GM12891 (cell line): ENCODE measurements at regions not wholly inside any gene's neighbourhood (a gene's known extent, or its start where the extent isn't known, plus 50 kb on each side); places are given as distances from the start of the nearest gene placed in this dataset.
"Not testable (repeated sequence)": the region's sequence is repeated elsewhere in the genome, so short reads cannot be mapped to it uniquely, and the experiment has no call there.

Experiments used
- DNase-seq: peaks from one replicate; pipeline ENCODE4 v3.0.0; 2011; ENCODE audit warnings: low spot score; ENCODE audit not compliant: insufficient read length
- FAIRE-seq: peaks from 2 replicates; lab custom pipeline; 2011; peaks lifted over from hg19 to GRCh38; lab: Jason Lieb, UNC
- PAX5 ChIP-seq: IDR thresholded peaks from 2 replicates; pipeline ENCODE4 v1.6.1; 2011; ENCODE audit warnings: low read length, moderate library complexity, mild to moderate bottlenecking; ENCODE audit not compliant: insufficient read depth, severe bottlenecking
- POLR2A ChIP-seq: IDR thresholded peaks from 2 replicates; pipeline ENCODE4 v1.6.1; 2011; ENCODE audit warnings: low read depth, low read length, control low read depth
- POLR2AphosphoS5 ChIP-seq: IDR thresholded peaks from 2 replicates; pipeline ENCODE4 v1.6.1; 2011; ENCODE audit warnings: low read depth, low read length, control low read depth
- POU2F2 ChIP-seq: IDR thresholded peaks from 2 replicates; pipeline ENCODE4 v1.6.1; 2011; ENCODE audit warnings: low read depth, mild to moderate bottlenecking, control low read depth, low read length, moderate library complexity
- SPI1 ChIP-seq: IDR thresholded peaks from 2 replicates; pipeline ENCODE4 v1.6.1; 2011; ENCODE audit warnings: low read depth, low read length, control low read depth
- TAF1 ChIP-seq: IDR thresholded peaks from 2 replicates; pipeline ENCODE4 v1.6.1; 2011; ENCODE audit warnings: low read depth, low read length, control low read depth

DNA sequence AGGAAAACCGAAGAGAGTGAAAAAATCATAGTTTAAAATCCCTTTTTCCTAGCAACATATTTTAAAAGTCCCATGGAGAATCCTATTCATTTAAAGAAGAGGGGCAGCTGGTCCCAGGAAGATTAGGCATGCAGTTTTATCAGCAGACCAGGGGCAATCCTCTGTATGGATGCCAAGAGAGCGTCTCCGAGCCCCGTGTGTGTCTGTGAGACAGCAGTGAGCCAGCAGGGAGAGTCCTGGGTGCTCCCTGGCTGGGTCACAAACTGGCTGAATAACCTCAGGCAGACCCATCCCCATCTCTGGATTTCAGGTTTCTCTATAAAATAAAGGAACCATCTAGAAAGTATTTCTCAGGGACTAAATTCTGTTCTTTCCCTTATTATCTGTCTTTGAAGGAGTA lies 128.2 kb upstream of the RIOK3 start:
- DNase-seq (no peak), FAIRE-seq (no peak)
- no peak for TF ChIP-seq POLR2AphosphoS5
- TF ChIP-seq SPI1 = no peak
- TF ChIP-seq TAF1 = no peak
- TF ChIP-seq POLR2A = no peak
- no peak for TF ChIP-seq PAX5
- TF ChIP-seq POU2F2 = no peak

DNA sequence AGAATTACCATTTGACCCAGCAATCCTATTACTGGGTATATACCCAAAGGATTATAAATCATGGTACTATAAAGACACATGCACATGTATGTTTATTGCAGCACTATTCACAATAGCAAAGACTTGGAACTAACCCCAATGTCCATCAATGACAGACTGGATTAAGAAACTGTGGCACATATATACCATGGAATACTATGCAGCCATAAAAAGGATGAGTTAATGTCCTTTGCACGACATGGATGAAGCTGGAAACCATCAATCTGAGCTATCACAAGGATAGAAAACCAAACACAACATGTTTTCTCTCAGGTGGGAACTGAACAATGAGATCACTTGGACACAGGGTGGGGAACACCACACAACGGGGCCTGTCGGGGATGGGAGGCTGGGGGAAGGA lies 123.4 kb upstream of the RIOK3 start:
- FAIRE-seq, DNase-seq: not testable (repeated sequence)

DNA sequence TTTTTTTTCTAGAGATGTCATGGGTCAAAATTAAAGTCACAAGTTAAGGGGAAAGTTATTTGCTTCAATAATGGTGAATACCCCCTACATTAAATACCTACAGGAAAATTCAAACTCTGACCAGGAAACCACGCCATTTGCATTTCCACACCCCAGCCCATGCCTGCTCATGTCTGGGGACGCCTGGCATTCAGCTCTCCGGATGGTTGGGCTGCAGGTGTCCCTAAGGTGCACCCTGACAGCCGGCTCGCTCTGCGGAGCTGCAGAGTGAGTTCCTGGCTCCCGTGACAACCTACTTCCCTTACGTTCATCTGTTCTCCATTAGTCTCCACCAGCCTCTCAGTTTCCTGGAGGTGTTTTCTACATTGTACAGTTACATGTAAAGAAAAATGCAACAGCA lies 122.7 kb upstream of the RIOK3 start:
- TF ChIP-seq SPI1 = no peak
- TF ChIP-seq POU2F2 = peak; percentile 84; the same call in 1 of the 2 replicates
- FAIRE-seq = peak; percentile 65
- DNase-seq = no peak

DNA sequence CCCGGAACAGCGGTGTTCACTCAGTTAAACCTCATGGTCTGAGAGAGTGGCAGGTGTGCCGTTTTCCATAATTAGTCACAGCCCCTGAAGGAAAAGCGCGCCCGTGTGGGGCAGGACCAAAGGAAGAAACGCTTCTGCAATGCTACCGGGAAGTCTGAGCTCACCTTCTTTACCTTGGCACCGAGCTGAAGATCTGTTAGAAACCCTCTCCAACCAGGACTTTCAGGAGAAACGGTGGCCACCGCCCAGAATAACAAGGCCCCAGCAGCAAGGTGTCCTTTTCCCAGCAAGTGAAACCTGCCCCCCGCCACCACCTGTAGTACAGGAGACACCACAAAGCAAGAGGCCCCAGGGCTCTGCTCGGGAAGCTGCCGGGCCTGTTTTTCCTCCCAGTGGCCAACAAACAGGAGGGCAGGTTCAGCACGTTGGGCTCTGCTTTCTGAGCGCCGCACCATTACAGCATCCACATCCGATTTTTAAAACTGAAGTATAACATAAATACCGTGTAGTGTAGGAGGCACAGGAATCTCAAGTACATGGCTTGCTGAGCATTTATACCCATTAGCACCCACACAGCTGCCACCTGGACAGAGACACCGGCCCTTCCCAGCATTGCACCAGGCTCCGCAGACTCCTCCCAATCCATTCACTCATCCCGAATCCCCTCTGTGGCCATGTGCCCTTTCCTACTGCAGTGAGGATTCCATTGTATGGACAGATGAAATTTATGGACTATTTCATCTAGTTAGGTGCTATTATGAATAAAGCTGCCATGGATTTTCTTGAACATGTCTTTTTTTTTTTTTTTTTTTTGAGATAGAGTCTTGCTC lies 121.8 kb upstream of the RIOK3 start:
- FAIRE-seq (no peak), DNase-seq (no peak)
- TF ChIP-seq PAX5 (no peak), POLR2AphosphoS5 (no peak), TAF1 (no peak), SPI1 (no peak), POLR2A (no peak), POU2F2 (no peak)

DNA sequence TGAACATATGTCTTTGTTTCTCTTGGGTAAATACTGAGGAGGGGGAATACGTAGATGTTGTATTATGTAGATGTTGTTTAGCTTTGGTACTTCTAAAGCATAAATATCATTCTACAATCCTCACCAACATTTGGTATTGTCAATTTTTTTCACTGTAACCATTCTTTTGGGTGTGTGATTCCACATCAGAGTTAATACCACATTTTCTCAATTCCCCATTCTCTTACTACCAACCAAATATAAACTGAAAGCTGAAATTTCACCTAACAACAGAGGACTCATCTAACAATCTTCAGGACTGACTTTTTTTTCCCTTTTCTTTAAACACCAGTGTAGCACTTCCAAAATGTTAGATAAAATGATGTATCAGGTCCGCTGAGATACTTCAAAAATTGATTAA lies 120.7 kb upstream of the RIOK3 start:
- FAIRE-seq = no peak

DNA sequence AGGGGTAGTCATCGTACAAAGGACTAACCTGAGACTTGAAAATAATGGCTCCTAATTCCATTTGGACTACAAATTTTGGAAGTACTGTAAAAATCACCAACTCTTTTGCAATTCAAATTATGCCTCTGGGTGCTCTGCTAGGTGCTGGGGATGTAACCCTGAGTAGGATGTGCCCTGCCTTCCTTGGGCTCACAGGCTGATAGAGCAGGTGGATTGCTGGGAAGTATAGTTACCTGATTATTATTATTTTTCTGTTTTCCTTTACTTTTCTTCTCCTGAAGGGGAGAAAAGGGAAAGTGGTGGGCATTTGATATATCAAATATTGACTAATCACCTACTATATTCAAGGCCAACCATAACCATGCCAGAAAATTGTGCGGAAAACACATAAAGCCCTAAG lies 119.3 kb upstream of the RIOK3 start:
- FAIRE-seq (no peak), DNase-seq (no peak)
- TF ChIP-seq PAX5 (no peak), SPI1 (no peak), POU2F2 (no peak), TAF1 (no peak), POLR2A (no peak), POLR2AphosphoS5 (no peak)

More for the DNA sequence above, 120.7 kb upstream of the RIOK3 start:
- TF ChIP-seq SPI1 (peak; percentile 59; the same call in 1 of the 2 replicates), POLR2A (no peak)
- DNase-seq = no peak

DNA sequence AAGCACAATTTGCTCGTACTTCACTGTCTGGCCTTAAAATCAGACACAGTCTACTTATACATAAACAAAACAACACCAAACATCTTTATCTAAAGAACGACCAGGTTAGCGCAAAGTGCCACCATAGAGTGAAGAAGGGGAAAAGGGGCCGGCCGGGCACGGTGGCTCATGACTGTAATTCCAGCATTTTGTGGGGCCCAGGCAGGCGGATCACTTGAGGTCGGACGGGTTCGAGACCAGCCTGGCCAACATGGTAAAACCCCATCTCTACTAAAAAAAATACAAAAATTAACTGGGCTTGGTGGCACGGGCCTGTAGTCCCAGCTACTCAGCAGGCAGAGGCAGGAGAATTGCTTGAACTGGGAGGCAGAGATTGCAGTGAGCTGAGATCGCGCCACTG lies 118.5 kb upstream of the RIOK3 start:
- FAIRE-seq = no peak
- no peak for DNase-seq
- TF ChIP-seq PAX5 = no peak
- TF ChIP-seq TAF1 = no peak
- no peak for TF ChIP-seq POU2F2
- TF ChIP-seq POLR2AphosphoS5 = no peak
- no peak for TF ChIP-seq SPI1
- TF ChIP-seq POLR2A = no peak

DNA sequence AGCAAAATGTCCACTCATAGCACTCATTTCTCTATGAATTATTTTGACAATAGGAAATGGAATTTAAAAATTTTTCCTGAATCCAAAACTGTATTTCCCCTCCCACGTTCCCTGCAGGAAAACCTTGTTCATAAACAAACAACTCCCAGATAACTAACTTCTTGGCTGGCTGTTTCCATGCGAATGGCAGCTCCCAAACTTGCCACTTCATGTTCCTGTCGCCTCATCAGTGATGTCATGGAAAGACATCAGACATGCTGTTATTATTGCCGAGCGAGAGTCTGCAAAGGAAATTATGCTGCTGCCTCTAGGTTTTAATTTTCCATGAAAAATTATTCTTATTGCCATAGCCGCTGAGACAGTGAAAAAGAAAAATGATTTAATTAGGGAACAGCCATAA lies 117.0 kb upstream of the RIOK3 start:
- DNase-seq (no peak), FAIRE-seq (no peak)
- TF ChIP-seq POLR2AphosphoS5 (no peak), TAF1 (no peak), SPI1 (no peak), PAX5 (no peak), POU2F2 (no peak), POLR2A (no peak)

DNA sequence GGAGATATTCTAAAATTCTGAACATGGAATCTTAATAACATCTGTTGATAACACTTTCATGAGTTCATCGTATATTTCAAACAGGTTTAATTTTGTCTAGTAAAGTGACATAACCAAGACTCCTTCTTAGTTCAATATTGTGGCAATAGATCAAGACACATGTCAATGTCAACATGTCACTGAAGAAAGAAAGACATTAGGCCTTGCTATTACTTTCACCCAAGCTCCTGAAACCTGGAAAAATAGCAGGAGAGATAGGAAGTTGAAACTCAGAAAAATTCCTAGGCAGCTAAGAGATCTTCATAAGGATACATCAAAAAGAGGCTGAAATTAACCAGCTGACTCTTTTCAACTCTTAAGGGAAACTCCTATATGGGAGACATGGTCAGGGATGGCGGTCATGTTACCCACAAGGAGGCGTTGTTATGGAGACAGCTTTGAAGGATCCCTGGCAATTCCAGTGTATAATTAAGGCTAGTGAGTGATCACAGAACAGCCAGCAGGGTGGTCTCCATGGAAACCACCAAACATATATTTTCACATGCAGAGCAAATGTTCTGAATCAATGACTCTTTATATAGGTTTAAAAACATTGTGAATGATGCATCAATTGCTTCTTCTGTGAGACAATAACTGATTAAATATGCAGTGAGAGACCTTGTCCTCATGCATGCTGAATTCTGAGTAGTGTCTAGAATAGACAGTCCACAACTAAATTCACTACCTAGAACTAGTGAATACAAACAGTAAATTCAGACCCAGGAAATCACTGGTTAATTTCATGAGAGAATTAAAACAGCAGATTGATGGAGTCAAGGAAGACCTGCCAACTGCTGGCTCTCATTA lies 115.3 kb upstream of the RIOK3 start:
- no peak for DNase-seq
- TF ChIP-seq PAX5 (no peak), SPI1 (no peak), TAF1 (no peak), POLR2A (no peak), POLR2AphosphoS5 (no peak), POU2F2 (no peak)
- FAIRE-seq = no peak

DNA sequence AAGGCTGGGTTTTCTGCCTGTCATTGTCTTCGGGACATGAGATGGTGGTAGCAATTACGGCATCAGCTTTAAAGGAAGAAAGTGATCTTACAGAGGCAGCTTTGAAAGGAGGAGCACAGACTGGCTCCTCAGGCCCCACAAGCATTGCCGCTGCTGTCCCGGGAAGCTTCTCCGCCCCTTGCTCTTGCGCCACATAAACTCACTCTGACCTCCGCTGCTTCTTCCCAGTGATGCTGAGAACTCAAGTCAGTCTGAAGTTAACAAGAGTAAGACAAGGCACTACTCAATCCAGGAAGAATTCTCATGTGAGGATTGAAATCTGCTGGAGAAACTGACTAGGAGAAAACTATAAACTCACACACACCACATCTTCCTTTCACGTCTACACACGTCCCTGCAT lies 112.4 kb upstream of the RIOK3 start:
- FAIRE-seq = no peak
- DNase-seq = no peak
- no peak for TF ChIP-seq POU2F2
- no peak for TF ChIP-seq TAF1
- no peak for TF ChIP-seq POLR2A
- no peak for TF ChIP-seq POLR2AphosphoS5
- TF ChIP-seq SPI1 = no peak
- TF ChIP-seq PAX5 = no peak
